ENCODE measurements at regions not wholly inside any gene's neighbourhood (a gene's known extent, or its start where the extent isn't known, plus 50 kb on each side); places are given as distances from the start of the nearest gene placed in this dataset.

- TF ChIP-seq POLR2A (IDR thresholded peaks at IDR 0.05; ENCODE audit: low read length): no peak
- TF ChIP-seq GATA1 (IDR thresholded peaks at IDR 0.05; ENCODE audit: low read depth, low read length): no peak
Measured at GRCh38 chr13:26983543-26984320, 187.9 kb downstream of the USP12 start.

Data from erythroblast (primary cell).